GM13976 (cell line): ENCODE measurements at regions not wholly inside any gene's neighbourhood (a gene's known extent, or its start where the extent isn't known, plus 50 kb on each side); places are given as distances from the start of the nearest gene placed in this dataset.

Experiments
- DNase-seq: peaks from one replicate; pipeline ENCODE4 v3.0.0; 2012; ENCODE audit warnings: low spot score
- in situ Hi-C: fragments of 300-500 bp; cut with MboI; formaldehyde crosslinking; loops from one replicate; pipeline ENCODE4 v1.12.0; 2022; ENCODE audit warnings: low sequenced_read_pairs, mixed read lengths, inconsistent platforms; ENCODE audit not compliant: unreplicated experiment
- TF ChIP-seq, protein P1 (sequence below): IDR thresholded peaks from 2 replicates; pipeline ENCODE4 v1.5.1; 2012; ENCODE audit warnings: borderline replicate concordance, mild to moderate bottlenecking; ENCODE audit not compliant: insufficient read depth; ENCODE audit errors: extremely low read depth, missing control alignments, control extremely low read depth

DNA sequence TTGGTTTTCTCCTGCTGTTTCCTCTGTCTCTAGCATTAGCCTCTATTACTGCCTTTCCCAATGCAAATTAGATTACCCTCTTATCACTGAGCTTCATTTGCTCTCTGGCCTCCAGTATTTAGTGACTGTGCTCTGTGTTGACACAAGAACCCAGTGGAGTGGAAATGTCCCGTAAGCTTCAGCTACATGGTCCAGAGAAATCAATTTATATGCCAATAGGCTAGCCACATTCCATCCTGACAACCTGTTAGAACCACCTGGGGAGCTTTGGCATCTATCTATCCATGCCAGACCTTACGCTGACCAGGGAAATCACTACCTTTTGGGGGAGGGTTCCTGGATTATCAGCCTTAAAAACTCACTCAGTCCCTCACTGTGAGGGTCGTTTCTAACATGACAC is 459.6 kb downstream of the UTRN start:
- TF ChIP-seq, protein P1, sequence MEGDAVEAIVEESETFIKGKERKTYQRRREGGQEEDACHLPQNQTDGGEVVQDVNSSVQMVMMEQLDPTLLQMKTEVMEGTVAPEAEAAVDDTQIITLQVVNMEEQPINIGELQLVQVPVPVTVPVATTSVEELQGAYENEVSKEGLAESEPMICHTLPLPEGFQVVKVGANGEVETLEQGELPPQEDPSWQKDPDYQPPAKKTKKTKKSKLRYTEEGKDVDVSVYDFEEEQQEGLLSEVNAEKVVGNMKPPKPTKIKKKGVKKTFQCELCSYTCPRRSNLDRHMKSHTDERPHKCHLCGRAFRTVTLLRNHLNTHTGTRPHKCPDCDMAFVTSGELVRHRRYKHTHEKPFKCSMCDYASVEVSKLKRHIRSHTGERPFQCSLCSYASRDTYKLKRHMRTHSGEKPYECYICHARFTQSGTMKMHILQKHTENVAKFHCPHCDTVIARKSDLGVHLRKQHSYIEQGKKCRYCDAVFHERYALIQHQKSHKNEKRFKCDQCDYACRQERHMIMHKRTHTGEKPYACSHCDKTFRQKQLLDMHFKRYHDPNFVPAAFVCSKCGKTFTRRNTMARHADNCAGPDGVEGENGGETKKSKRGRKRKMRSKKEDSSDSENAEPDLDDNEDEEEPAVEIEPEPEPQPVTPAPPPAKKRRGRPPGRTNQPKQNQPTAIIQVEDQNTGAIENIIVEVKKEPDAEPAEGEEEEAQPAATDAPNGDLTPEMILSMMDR = no peak
- DNase-seq = no peak
- in situ Hi-C loops = no loop called here

DNA sequence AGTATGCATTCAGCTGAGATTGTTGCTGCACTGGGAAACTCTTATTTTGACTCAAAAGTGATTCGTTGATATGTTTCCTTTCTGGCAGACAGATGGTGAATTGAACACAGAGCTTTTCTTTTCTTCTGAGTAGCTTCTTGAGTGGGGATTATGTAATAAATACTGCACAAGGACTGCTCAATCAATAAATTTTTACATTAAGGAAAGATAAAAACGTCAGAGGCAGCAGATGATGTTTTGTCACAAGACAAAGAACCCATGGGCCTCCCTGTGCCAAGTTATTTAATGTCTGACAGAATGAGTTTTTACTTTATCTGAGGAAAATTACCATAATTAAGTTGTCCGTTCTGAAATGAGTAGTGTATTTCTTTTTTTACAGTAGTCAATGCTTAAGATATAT is 460.3 kb downstream of the UTRN start:
- no peak for DNase-seq
- in situ Hi-C loops = no loop called here
- TF ChIP-seq, protein P1 = no peak

DNA sequence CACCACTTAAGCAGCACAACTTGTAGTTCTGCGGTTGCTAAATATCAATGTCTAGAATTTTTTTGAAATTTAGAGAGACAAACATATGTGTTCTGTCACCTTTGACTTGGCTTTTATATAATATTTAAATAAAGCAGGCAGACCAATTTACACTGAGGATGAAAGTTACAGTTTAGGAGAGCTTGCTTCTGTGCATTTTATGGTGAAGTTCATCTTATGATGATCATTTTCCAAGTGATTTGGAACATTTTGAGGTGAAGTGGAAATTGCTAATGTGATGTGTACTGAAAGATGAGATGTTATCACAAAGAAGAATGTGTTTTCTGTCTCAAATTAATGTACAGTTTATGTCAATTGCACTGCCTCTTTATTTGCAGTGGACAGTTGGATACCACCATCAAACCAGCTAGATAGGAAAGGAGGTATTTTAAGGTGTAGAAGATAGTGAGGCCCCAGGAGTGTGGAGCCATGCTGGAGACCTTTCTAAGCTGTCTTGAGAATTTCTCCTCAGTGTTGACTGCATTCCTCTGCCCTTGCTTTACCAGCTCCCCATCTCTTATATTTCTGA is 461.9 kb downstream of the UTRN start:
- TF ChIP-seq, protein P1 = no peak
- in situ Hi-C loops = no loop called here
- no peak for DNase-seq

DNA sequence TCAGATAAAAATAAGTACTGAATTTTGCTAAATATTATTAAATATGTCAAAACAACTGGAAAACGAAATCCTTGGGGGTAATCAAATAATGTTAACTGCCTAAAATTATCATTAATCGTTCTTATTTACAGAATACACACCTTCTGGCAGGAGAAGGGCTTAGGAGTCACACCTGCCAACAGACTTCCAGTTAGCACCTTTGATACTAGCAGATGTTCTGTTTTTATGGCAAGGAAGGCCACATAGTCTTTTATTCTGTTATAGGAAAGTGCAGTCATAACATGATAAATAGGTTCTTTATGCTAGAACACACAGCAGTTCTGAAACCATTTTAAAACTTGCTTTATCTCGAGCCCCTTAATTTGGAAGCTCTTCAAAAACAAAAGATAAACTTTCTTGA is 464.1 kb downstream of the UTRN start:
- TF ChIP-seq, protein P1 = no peak
- in situ Hi-C loops = no loop called here
- DNase-seq = no peak

DNA sequence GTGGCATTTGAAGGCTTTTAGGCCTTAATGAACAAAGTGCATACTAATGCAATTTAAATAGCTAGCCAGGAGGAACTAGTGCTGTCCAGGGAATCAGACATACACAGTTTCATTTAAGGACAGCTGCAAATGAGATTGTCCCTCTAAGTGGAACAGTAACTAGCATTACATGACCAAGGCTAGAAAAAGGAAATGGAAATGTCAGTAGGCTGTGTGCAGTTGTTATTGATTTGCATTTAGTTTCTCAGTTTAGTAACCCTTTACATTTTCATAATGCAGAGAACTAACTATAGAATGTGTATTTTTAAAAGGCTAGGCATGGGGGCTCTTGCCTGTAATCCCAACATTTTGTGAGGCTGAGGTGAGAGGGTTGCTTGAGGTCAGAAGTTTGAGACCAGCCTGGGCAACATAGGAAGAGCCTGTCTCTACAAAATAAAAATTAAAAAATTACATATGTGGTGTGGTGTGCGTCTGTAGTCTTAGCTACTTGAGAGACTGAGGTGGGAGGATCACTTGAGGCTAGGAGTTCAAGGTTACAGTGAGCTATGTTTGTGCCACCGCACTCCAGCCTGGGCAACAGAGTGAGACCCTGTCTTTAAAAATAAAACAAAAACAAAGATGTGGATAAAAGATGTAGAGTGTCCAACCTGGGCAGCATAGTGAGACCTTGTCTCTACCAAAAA is 468.0 kb downstream of the UTRN start:
- TF ChIP-seq, protein P1 = no peak
- in situ Hi-C loops = no loop called here
- peak; percentile 18 for DNase-seq

DNA sequence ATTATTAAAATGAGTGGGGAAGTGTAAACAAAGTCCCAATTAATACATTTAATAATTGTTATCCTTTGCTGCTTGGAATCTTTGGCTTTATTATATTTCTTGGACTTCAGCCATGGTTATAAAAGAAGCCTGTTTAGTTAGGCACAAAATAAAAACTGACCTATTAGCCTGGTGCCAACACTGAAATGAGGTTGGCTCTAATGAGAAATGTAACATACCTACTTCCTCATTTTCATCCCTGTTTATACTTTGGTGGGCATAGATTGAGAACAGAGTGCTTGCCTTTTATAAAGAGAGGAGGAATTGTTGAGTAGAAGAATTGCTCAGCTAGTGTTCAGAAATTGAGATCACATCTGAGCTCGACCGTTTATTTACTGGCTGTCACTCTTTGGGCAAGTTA is 471.3 kb downstream of the UTRN start:
- DNase-seq = no peak
- TF ChIP-seq, protein P1 = no peak
- in situ Hi-C loops = no loop called here

DNA sequence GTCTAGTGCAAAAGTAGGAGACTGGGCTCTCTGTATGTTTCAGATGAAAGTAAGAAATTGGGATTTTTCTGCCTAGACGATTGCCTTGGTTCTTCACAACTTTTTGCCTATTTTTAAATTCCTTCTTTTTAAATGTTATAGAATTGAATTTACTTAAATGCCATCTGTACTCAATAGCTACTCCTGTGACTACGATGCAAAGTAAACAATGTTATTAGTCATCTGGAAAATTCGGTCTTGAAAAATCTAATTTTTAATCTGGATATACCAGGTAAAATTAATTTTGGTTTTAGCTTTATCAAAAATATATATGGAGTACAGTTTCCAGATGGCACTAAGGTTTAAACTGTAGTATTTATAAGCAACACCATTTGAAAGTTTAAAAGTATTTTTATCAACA is 472.2 kb downstream of the UTRN start:
- TF ChIP-seq, protein P1 = no peak
- no peak for DNase-seq
- in situ Hi-C loops = no loop called here
